Globus pallidus (tissue), 1 donor: ENCODE measurements at regions not wholly inside any gene's neighbourhood (a gene's known extent, or its start where the extent isn't known, plus 50 kb on each side); places are given as distances from the start of the nearest gene placed in this dataset.

Experiments
- DNase-seq: peaks from one replicate; pipeline ENCODE4 v3.0.0-alpha.2; 2015; ENCODE audit warnings: low spot score

- DNase-seq: no peak
Observed at GRCh38 chr1:219521325-219521724, 91.6 kb downstream of the ZC3H11B start.

GRCh38 chr1:219520241-219520640 lies 92.7 kb downstream of the ZC3H11B start:
- DNase-seq: no peak

- no peak for DNase-seq
Observed at GRCh38 chr1:219518907-219519248, 94.0 kb downstream of the ZC3H11B start.

GRCh38 chr1:219518168-219518906 lies 94.6 kb downstream of the ZC3H11B start:
- no peak for DNase-seq

- no peak for DNase-seq
Observed at GRCh38 chr1:219517031-219517430, 95.9 kb downstream of the ZC3H11B start.

GRCh38 chr1:219514728-219515127 lies 98.2 kb downstream of the ZC3H11B start:
- DNase-seq: no peak

GRCh38 chr1:219507437-219507836 lies 105.5 kb downstream of the ZC3H11B start:
- DNase-seq: no peak

- no peak for DNase-seq
Observed at GRCh38 chr1:219506936-219507335, 106.0 kb downstream of the ZC3H11B start.

- no peak for DNase-seq
Observed at GRCh38 chr1:219506473-219506899, 106.4 kb downstream of the ZC3H11B start.

- DNase-seq: no peak
Observed at GRCh38 chr1:219505886-219506285, 107.0 kb downstream of the ZC3H11B start.

- DNase-seq: no peak
Observed at GRCh38 chr1:219503604-219504003, 109.3 kb downstream of the ZC3H11B start.

GRCh38 chr1:219500327-219500897 lies 112.5 kb downstream of the ZC3H11B start:
- no peak for DNase-seq

- DNase-seq: no peak
Observed at GRCh38 chr1:219498666-219499065, 114.2 kb downstream of the ZC3H11B start.

GRCh38 chr1:219495737-219496408 lies 117.0 kb downstream of the ZC3H11B start:
- no peak for DNase-seq

GRCh38 chr1:219492717-219493116 lies 120.2 kb downstream of the ZC3H11B start:
- no peak for DNase-seq

GRCh38 chr1:219490566-219490965 lies 122.3 kb downstream of the ZC3H11B start:
- no peak for DNase-seq

- DNase-seq: no peak
Observed at GRCh38 chr1:219489636-219490035, 123.3 kb downstream of the ZC3H11B start.

- DNase-seq: no peak
Observed at GRCh38 chr1:219488275-219488674, 124.6 kb downstream of the ZC3H11B start.

- DNase-seq: no peak
Observed at GRCh38 chr1:219483530-219483929, 129.4 kb downstream of the ZC3H11B start.

- DNase-seq: no peak
Observed at GRCh38 chr1:219480011-219480410, 132.9 kb downstream of the ZC3H11B start.

- no peak for DNase-seq
Observed at GRCh38 chr1:219478811-219479210, 134.1 kb downstream of the ZC3H11B start.

- DNase-seq: no peak
Observed at GRCh38 chr1:219477861-219478260, 135.0 kb downstream of the ZC3H11B start.

GRCh38 chr1:219476716-219477115 lies 136.2 kb downstream of the ZC3H11B start:
- no peak for DNase-seq
